Naive B cell (primary cell): ENCODE measurements at regions not wholly inside any gene's neighbourhood (a gene's known extent, or its start where the extent isn't known, plus 50 kb on each side); places are given as distances from the start of the nearest gene placed in this dataset.

Experiments used
- ATAC-seq, 2 donors: fragments of 150-1000 bp; cut with Tn5 transposase; 2 replicates each; pipeline ENCODE4 v1.10.0; 2021; ENCODE audit warnings: low read depth in 2 of 2, mild to moderate bottlenecking in 2 of 2, moderate library complexity in 2 of 2
- DNase-seq: peaks from one replicate; pipeline ENCODE4 v3.0.0; 2022
- H3K27ac Mint-ChIP-seq, 6 donors: one replicate each; pipeline ENCODE4 v1.8.0; 2020 to 2022; ENCODE audit warnings: mild to moderate bottlenecking in 6 of 6, mixed read lengths in 6 of 6, moderate library complexity in 5 of 6, inconsistent platforms in 2 of 6
- H3K27me3 Mint-ChIP-seq, 3 donors: one replicate each; pipeline ENCODE4 v1.8.0; 2021 to 2022; ENCODE audit warnings: mixed read lengths in 3 of 3, mild to moderate bottlenecking in 1 of 3
- H3K36me3 Mint-ChIP-seq, 2 donors: one replicate each; pipeline ENCODE4 v1.8.0; 2020 to 2022; ENCODE audit warnings: mixed read lengths in 2 of 2, inconsistent platforms in 1 of 2, mild to moderate bottlenecking in 1 of 2
- H3K4me1 Mint-ChIP-seq, 3 donors: one replicate each; pipeline ENCODE4 v1.8.0; 2020 to 2022; ENCODE audit warnings: mixed read lengths in 3 of 3, inconsistent platforms in 1 of 3, mild to moderate bottlenecking in 1 of 3, moderate library complexity in 1 of 3
- H3K4me3 Mint-ChIP-seq, 8 donors: one replicate each; pipeline ENCODE4 v1.8.0; 2020 to 2022; ENCODE audit warnings: mild to moderate bottlenecking in 8 of 8, mixed read lengths in 8 of 8, moderate library complexity in 8 of 8, inconsistent platforms in 2 of 8
- H3K9me3 Mint-ChIP-seq, 7 donors: one replicate each; pipeline ENCODE4 v1.8.0; 2020 to 2022; ENCODE audit warnings: mixed read lengths in 7 of 7, mild to moderate bottlenecking in 5 of 7, inconsistent platforms in 2 of 7, moderate library complexity in 1 of 7

- ATAC-seq (no peak), DNase-seq (no peak)
- Mint-ChIP-seq H3K27ac (no peak overlapping the region), H3K4me3 (no peak overlapping the region), H3K36me3 (no peaks in the 10 kb centered on the region), H3K4me1 (no peaks in the 10 kb centered on the region), H3K27me3 (peaks cover 4 to 20% (median 19%) of the 10 kb centered on the region in 3 donors), H3K9me3 (peaks cover 0 to 9% (median 2%) of the 10 kb centered on the region in 7 donors)
Measured at GRCh38 chr2:19786408-19787058, 115.2 kb downstream of the TTC32 start.

GRCh38 chr2:19785867-19786266 lies 115.9 kb downstream of the TTC32 start:
- ATAC-seq (no peak), DNase-seq (no peak)
- no peaks in the 10 kb centered on the region for H3K36me3 Mint-ChIP-seq
- no peak overlapping the region for H3K27ac Mint-ChIP-seq
- peaks cover 4 to 20% (median 19%) of the 10 kb centered on the region in 3 donors for H3K27me3 Mint-ChIP-seq
- H3K9me3 Mint-ChIP-seq, result peaks cover 0 to 9% (median 2%) of the 10 kb centered on the region in 7 donors
- no peak overlapping the region for H3K4me3 Mint-ChIP-seq
- H3K4me1 Mint-ChIP-seq, result no peaks in the 10 kb centered on the region

- H3K4me3 Mint-ChIP-seq, result no peak overlapping the region
- DNase-seq (no peak), ATAC-seq (no peak)
- H3K9me3 Mint-ChIP-seq, result peaks cover 0 to 9% (median 2%) of the 10 kb centered on the region in 7 donors
- H3K27me3 Mint-ChIP-seq, result peaks cover 4 to 22% (median 20%) of the 10 kb centered on the region in 3 donors
- no peaks in the 10 kb centered on the region for H3K4me1 Mint-ChIP-seq
- no peaks in the 10 kb centered on the region for H3K36me3 Mint-ChIP-seq
- no peak overlapping the region for H3K27ac Mint-ChIP-seq
Measured at GRCh38 chr2:19785447-19785846, 116.3 kb downstream of the TTC32 start.

- no peaks in the 10 kb centered on the region for H3K36me3 Mint-ChIP-seq
- ATAC-seq (no peak), DNase-seq (no peak)
- H3K9me3 Mint-ChIP-seq, result peaks cover 0 to 9% (median 2%) of the 10 kb centered on the region in 7 donors
- H3K27me3 Mint-ChIP-seq, result peaks cover 4 to 29% (median 24%) of the 10 kb centered on the region in 3 donors
- H3K4me3 Mint-ChIP-seq, result no peak overlapping the region
- no peaks in the 10 kb centered on the region for H3K4me1 Mint-ChIP-seq
- no peak overlapping the region for H3K27ac Mint-ChIP-seq
Measured at GRCh38 chr2:19784456-19784855, 117.3 kb downstream of the TTC32 start.

- ATAC-seq, result no peak
- Mint-ChIP-seq H3K36me3 (no peaks in the 10 kb centered on the region), H3K27ac (peak overlapping the region in 1 of 6 donors; percentile 79), H3K9me3 (peaks cover 0 to 9% (median 2%) of the 10 kb centered on the region in 7 donors), H3K27me3 (peaks cover 4 to 29% (median 27%) of the 10 kb centered on the region in 3 donors), H3K4me3 (no peak overlapping the region), H3K4me1 (no peaks in the 10 kb centered on the region)
- DNase-seq, result no peak
Measured at GRCh38 chr2:19783935-19784334, 117.8 kb downstream of the TTC32 start.

GRCh38 chr2:19776941-19777514 lies 124.8 kb downstream of the TTC32 start:
- Mint-ChIP-seq H3K27me3 (peaks cover 0 to 24% (median 17%) of the 10 kb centered on the region in 3 donors), H3K4me1 (no peaks in the 10 kb centered on the region), H3K9me3 (peaks cover 0 to 2% (median 0%) of the 10 kb centered on the region in 7 donors), H3K4me3 (no peak overlapping the region), H3K27ac (no peak overlapping the region), H3K36me3 (no peaks in the 10 kb centered on the region)
- DNase-seq (no peak), ATAC-seq (no peak)

GRCh38 chr2:19775838-19776237 lies 125.9 kb downstream of the TTC32 start:
- Mint-ChIP-seq H3K4me1 (no peaks in the 10 kb centered on the region), H3K27me3 (peaks cover 0 to 24% (median 17%) of the 10 kb centered on the region in 3 donors), H3K36me3 (no peaks in the 10 kb centered on the region), H3K27ac (no peak overlapping the region), H3K9me3 (peaks cover 0 to 2% (median 0%) of the 10 kb centered on the region in 7 donors), H3K4me3 (no peak overlapping the region)
- no peak for DNase-seq
- no peak for ATAC-seq

- DNase-seq (no peak), ATAC-seq (no peak)
- H3K27me3 Mint-ChIP-seq, result peaks cover 0 to 21% (median 13%) of the 10 kb centered on the region in 3 donors
- H3K4me1 Mint-ChIP-seq, result no peaks in the 10 kb centered on the region
- no peak overlapping the region for H3K4me3 Mint-ChIP-seq
- peak overlapping the region in 2 of 6 donors; percentile 2 to 42 for H3K27ac Mint-ChIP-seq
- no peaks in the 10 kb centered on the region for H3K36me3 Mint-ChIP-seq
- peaks cover 0 to 2% (median 0%) of the 10 kb centered on the region in 7 donors for H3K9me3 Mint-ChIP-seq
Measured at GRCh38 chr2:19775315-19775714, 126.5 kb downstream of the TTC32 start.

GRCh38 chr2:19774805-19775176 lies 127.0 kb downstream of the TTC32 start:
- H3K27me3 Mint-ChIP-seq, result peaks cover 0 to 19% (median 8%) of the 10 kb centered on the region in 3 donors
- ATAC-seq (no peak), DNase-seq (no peak)
- peaks cover 0 to 3% (median 0%) of the 10 kb centered on the region in 7 donors for H3K9me3 Mint-ChIP-seq
- no peaks in the 10 kb centered on the region for H3K36me3 Mint-ChIP-seq
- H3K4me1 Mint-ChIP-seq, result no peaks in the 10 kb centered on the region
- H3K4me3 Mint-ChIP-seq, result no peak overlapping the region
- H3K27ac Mint-ChIP-seq, result no peak overlapping the region

- H3K4me1 Mint-ChIP-seq, result no peaks in the 10 kb centered on the region
- H3K4me3 Mint-ChIP-seq, result no peak overlapping the region
- no peaks in the 10 kb centered on the region for H3K36me3 Mint-ChIP-seq
- H3K27me3 Mint-ChIP-seq, result peaks cover 0 to 10% (median 8%) of the 10 kb centered on the region in 3 donors
- H3K27ac Mint-ChIP-seq, result no peak overlapping the region
- ATAC-seq (no peak), DNase-seq (no peak)
- peaks cover 0 to 3% (median 0%) of the 10 kb centered on the region in 7 donors for H3K9me3 Mint-ChIP-seq
Measured at GRCh38 chr2:19772981-19773380, 128.8 kb downstream of the TTC32 start.

- no peak for ATAC-seq
- no peaks in the 10 kb centered on the region for H3K4me1 Mint-ChIP-seq
- H3K27ac Mint-ChIP-seq, result no peak overlapping the region
- H3K36me3 Mint-ChIP-seq, result peaks cover 0 to 5% of the 10 kb centered on the region in 2 donors
- H3K9me3 Mint-ChIP-seq, result peaks cover 0 to 8% (median 3%) of the 10 kb centered on the region in 7 donors
- DNase-seq, result no peak
- peaks cover 0 to 8% (median under 1%) of the 10 kb centered on the region in 3 donors for H3K27me3 Mint-ChIP-seq
- H3K4me3 Mint-ChIP-seq, result no peak overlapping the region
Measured at GRCh38 chr2:19769513-19769912, 132.3 kb downstream of the TTC32 start.

- Mint-ChIP-seq H3K36me3 (peaks cover 0 to 5% of the 10 kb centered on the region in 2 donors), H3K4me3 (no peak overlapping the region), H3K27me3 (peaks cover 0 to 8% (median 0%) of the 10 kb centered on the region in 3 donors), H3K27ac (no peak overlapping the region), H3K4me1 (no peaks in the 10 kb centered on the region), H3K9me3 (peaks cover 0 to 8% (median 3%) of the 10 kb centered on the region in 7 donors)
- DNase-seq, result no peak
- ATAC-seq, result no peak
Measured at GRCh38 chr2:19767899-19768298, 133.9 kb downstream of the TTC32 start.

GRCh38 chr2:19764998-19765397 lies 136.8 kb downstream of the TTC32 start:
- H3K4me3 Mint-ChIP-seq, result no peak overlapping the region
- peaks cover 4 to 15% (median 15%) of the 10 kb centered on the region in 3 donors for H3K27me3 Mint-ChIP-seq
- ATAC-seq (no peak), DNase-seq (no peak)
- H3K4me1 Mint-ChIP-seq, result no peaks in the 10 kb centered on the region
- no peak overlapping the region for H3K27ac Mint-ChIP-seq
- H3K9me3 Mint-ChIP-seq, result peaks cover 0 to 8% (median 3%) of the 10 kb centered on the region in 7 donors
- peaks cover 0 to 5% of the 10 kb centered on the region in 2 donors for H3K36me3 Mint-ChIP-seq

- H3K9me3 Mint-ChIP-seq, result peaks cover 0 to 8% (median 2%) of the 10 kb centered on the region in 7 donors
- DNase-seq, result no peak
- no peak overlapping the region for H3K4me3 Mint-ChIP-seq
- H3K27me3 Mint-ChIP-seq, result peaks cover 4 to 17% (median 15%) of the 10 kb centered on the region in 3 donors
- no peak overlapping the region for H3K27ac Mint-ChIP-seq
- H3K4me1 Mint-ChIP-seq, result no peaks in the 10 kb centered on the region
- H3K36me3 Mint-ChIP-seq, result peaks cover 0 to 5% of the 10 kb centered on the region in 2 donors
- no peak for ATAC-seq
Measured at GRCh38 chr2:19763731-19764130, 138.1 kb downstream of the TTC32 start.
